ENCODE measurements at regions not wholly inside any gene's neighbourhood (a gene's known extent, or its start where the extent isn't known, plus 50 kb on each side); places are given as distances from the start of the nearest gene placed in this dataset.
A peak's percentile ranks its signal among the peaks of the same experiment; 100 is the strongest.
"Not testable (repeated sequence)": the region's sequence is repeated elsewhere in the genome, so short reads cannot be mapped to it uniquely, and the experiment has no call there.

GRCh38 chr10:21363731-21364104 is 161.8 kb downstream of the SKIDA1 start:
- DNase-seq: no peak

- DNase-seq: no peak
These were observed 162.3 kb downstream of the SKIDA1 start for GRCh38 chr10:21363092-21363730.

- DNase-seq: no peak
These were observed 166.3 kb downstream of the SKIDA1 start for GRCh38 chr10:21359202-21359601.

- no peak for DNase-seq
These were observed 169.9 kb downstream of the SKIDA1 start for GRCh38 chr10:21355591-21356011.

- no peak for DNase-seq
These were observed 172.6 kb downstream of the SKIDA1 start for GRCh38 chr10:21352886-21353285.

- not testable (repeated sequence) for DNase-seq
These were observed 173.9 kb downstream of the SKIDA1 start for GRCh38 chr10:21351594-21351993.

GRCh38 chr10:21349912-21350286 is 175.6 kb downstream of the SKIDA1 start:
- DNase-seq: no peak

GRCh38 chr10:21347785-21348170 is 177.7 kb downstream of the SKIDA1 start:
- no peak for DNase-seq

- no peak for DNase-seq
These were observed 178.3 kb downstream of the SKIDA1 start for GRCh38 chr10:21347043-21347784.

GRCh38 chr10:21343087-21343486 is 182.4 kb downstream of the SKIDA1 start:
- no peak for DNase-seq

- DNase-seq: not testable (repeated sequence)
These were observed 183.0 kb downstream of the SKIDA1 start for GRCh38 chr10:21342499-21342898.

- no peak for DNase-seq
These were observed 185.2 kb downstream of the SKIDA1 start for GRCh38 chr10:21340331-21340730.

GRCh38 chr10:21337171-21337792 is 188.2 kb downstream of the SKIDA1 start:
- no peak for DNase-seq

GRCh38 chr10:21336476-21337170 is 188.9 kb downstream of the SKIDA1 start:
- DNase-seq: peak; percentile 10

GRCh38 chr10:21334891-21335696 is 190.4 kb downstream of the SKIDA1 start:
- no peak for DNase-seq

- DNase-seq: no peak
These were observed 194.9 kb downstream of the SKIDA1 start for GRCh38 chr10:21330628-21331020.

GRCh38 chr10:21329995-21330627 is 195.4 kb downstream of the SKIDA1 start:
- no peak for DNase-seq

GRCh38 chr10:21327289-21327993 is 198.0 kb downstream of the SKIDA1 start:
- DNase-seq: no peak

- DNase-seq: no peak
These were observed 198.7 kb downstream of the SKIDA1 start for GRCh38 chr10:21326594-21327288.

GRCh38 chr10:21318540-21319167 is 206.8 kb downstream of the SKIDA1 start:
- peak; percentile 32 for DNase-seq
